Smooth muscle cell (in vitro differentiated cells): ENCODE measurements at regions not wholly inside any gene's neighbourhood (a gene's known extent, or its start where the extent isn't known, plus 50 kb on each side); places are given as distances from the start of the nearest gene placed in this dataset.
A peak's percentile ranks its signal among the peaks of the same experiment; 100 is the strongest.

Source experiments
- DNase-seq: peaks from one replicate; lab custom pipeline; 2025; ENCODE audit not compliant: unreplicated experiment; lab: John Stamatoyannopoulos, UW
- H2AFZ ChIP-seq: fragments of 200-600 bp; sonication (generic); 2 replicates; pipeline ENCODE4 v1.6.0; 2016; ENCODE audit warnings: antibody characterized with exemption, low read depth, mild to moderate bottlenecking
- H3F3A ChIP-seq: fragments of 200-600 bp; sonication (generic); 2 replicates; pipeline ENCODE4 v1.6.0; 2017; ENCODE audit warnings: antibody characterized with exemption, low read depth
- H3K27ac ChIP-seq: fragments of 200-600 bp; sonication (generic); 2 replicates; pipeline ENCODE4 v1.5.1; 2016; ENCODE audit warnings: low read depth, mild to moderate bottlenecking
- H3K27me3 ChIP-seq: fragments of 200-600 bp; sonication (generic); 2 replicates; pipeline ENCODE4 v1.6.1; 2016; ENCODE audit warnings: low read depth, mild to moderate bottlenecking
- H3K36me3 ChIP-seq: fragments of 200-600 bp; sonication (generic); 2 replicates; pipeline ENCODE4 v1.5.1; 2016; ENCODE audit warnings: low read depth
- H3K4me1 ChIP-seq: fragments of 200-600 bp; sonication (generic); 2 replicates; pipeline ENCODE4 v1.5.1; 2016; ENCODE audit warnings: low read depth
- H3K4me2 ChIP-seq: fragments of 200-600 bp; sonication (generic); 2 replicates; pipeline ENCODE4 v1.6.0; 2016; ENCODE audit warnings: mild to moderate bottlenecking
- H3K4me3 ChIP-seq: fragments of 200-600 bp; sonication (generic); 2 replicates; pipeline ENCODE4 v1.5.1; 2016; ENCODE audit warnings: mild to moderate bottlenecking
- H3K79me2 ChIP-seq: fragments of 200-600 bp; sonication (generic); 2 replicates; pipeline ENCODE4 v1.6.0; 2016; ENCODE audit warnings: low read depth, mild to moderate bottlenecking
- H3K9ac ChIP-seq: fragments of 200-600 bp; sonication (generic); 2 replicates; pipeline ENCODE4 v1.6.0; 2016; ENCODE audit warnings: low read depth
- H3K9me3 ChIP-seq: fragments of 200-600 bp; sonication (generic); replicated peaks from 2 replicates; pipeline ENCODE4 v1.5.1; 2016; ENCODE audit warnings: low read depth
- H4K20me1 ChIP-seq: fragments of 200-600 bp; sonication (generic); 2 replicates; pipeline ENCODE4 v1.6.0; 2016; ENCODE audit warnings: low read depth
- CTCF ChIP-seq: fragments of 200-600 bp; sonication (generic); IDR thresholded peaks from 2 replicates; pipeline ENCODE4 v1.5.1; 2017; ENCODE audit warnings: borderline replicate concordance, mild to moderate bottlenecking, antibody characterized with exemption; ENCODE audit not compliant: insufficient read depth, poor library complexity, severe bottlenecking
- WGBS: methylation state at CpG from one replicate; pipeline ENCODE4 v1.1.7; 2016; ENCODE audit warnings: low lambda C conversion rate; 5-methylcytosine and 5-hydroxymethylcytosine counted together

GRCh38 chrX:147848543-147849443 lies 62.9 kb upstream of the FMR1 start:
- 51% methylated on average over 2 of the region's 2 CpGs for WGBS
- no peak for TF ChIP-seq CTCF
- peak overlapping the region; percentile 9 for H3K4me2 ChIP-seq

GRCh38 chrX:147850875-147851274 lies 60.8 kb upstream of the FMR1 start:
- no peaks in the 10 kb centered on the region for H3K9me3 ChIP-seq
- no peak overlapping the region for H3K27ac ChIP-seq
- H3K4me3 ChIP-seq = no peak overlapping the region
- peaks cover 8% of the 10 kb centered on the region for H3K4me1 ChIP-seq
- 60% methylated on average over 3 of the region's 3 CpGs for WGBS
- H4K20me1 ChIP-seq = no peaks in the 10 kb centered on the region
- no peaks in the 10 kb centered on the region for H3K79me2 ChIP-seq
- no peak overlapping the region for H3K4me2 ChIP-seq
- no peak for TF ChIP-seq CTCF
- no peak for DNase-seq
- no peaks in the 10 kb centered on the region for H3K36me3 ChIP-seq
- H2AFZ ChIP-seq = no peak overlapping the region
- no peak overlapping the region for H3K9ac ChIP-seq
- no peaks in the 10 kb centered on the region for H3F3A ChIP-seq
- no peaks in the 10 kb centered on the region for H3K27me3 ChIP-seq

More at GRCh38 chrX:147848543-147849443, 62.9 kb upstream of the FMR1 start:
- Histone ChIP-seq H3K27me3 (no peaks in the 10 kb centered on the region), H3K9me3 (no peaks in the 10 kb centered on the region), H3F3A (no peaks in the 10 kb centered on the region), H4K20me1 (no peaks in the 10 kb centered on the region), H3K4me1 (peaks cover 8% of the 10 kb centered on the region), H3K27ac (peak overlapping the region; percentile 13), H2AFZ (no peak overlapping the region), H3K79me2 (no peaks in the 10 kb centered on the region), H3K36me3 (no peaks in the 10 kb centered on the region), H3K9ac (no peak overlapping the region), H3K4me3 (no peak overlapping the region)
- DNase-seq = no peak

GRCh38 chrX:147853701-147854100 lies 58.0 kb upstream of the FMR1 start:
- H3K9ac ChIP-seq = no peak overlapping the region
- H3K4me3 ChIP-seq = no peak overlapping the region
- no peaks in the 10 kb centered on the region for H3K9me3 ChIP-seq
- no peaks in the 10 kb centered on the region for H3K36me3 ChIP-seq
- no peaks in the 10 kb centered on the region for H3K27me3 ChIP-seq
- no peak for TF ChIP-seq CTCF
- no peak overlapping the region for H3K27ac ChIP-seq
- 90% methylated on average over 2 of the region's 2 CpGs for WGBS
- no peaks in the 10 kb centered on the region for H4K20me1 ChIP-seq
- no peak overlapping the region for H3K4me2 ChIP-seq
- no peaks in the 10 kb centered on the region for H3K79me2 ChIP-seq
- no peaks in the 10 kb centered on the region for H3K4me1 ChIP-seq
- DNase-seq = no peak
- no peaks in the 10 kb centered on the region for H3F3A ChIP-seq
- no peak overlapping the region for H2AFZ ChIP-seq

DNA sequence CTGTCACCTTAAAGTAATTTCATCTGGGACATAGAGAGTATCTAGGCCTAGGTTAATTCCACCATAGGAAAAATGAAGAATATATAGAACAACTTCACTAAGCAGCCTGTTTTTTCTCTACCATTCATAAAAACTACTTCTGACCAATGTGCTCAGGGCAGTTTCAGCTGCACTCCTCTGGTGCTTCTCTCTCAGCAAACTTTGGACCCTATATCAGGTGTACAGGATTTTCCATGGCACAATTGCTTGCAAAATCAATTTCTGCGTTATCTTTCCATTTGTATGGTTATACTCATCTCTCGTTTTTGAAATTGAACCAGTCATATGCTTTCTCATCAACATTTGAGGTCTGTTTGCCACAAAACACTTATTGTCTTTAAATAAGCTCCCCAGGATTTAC lies 52.1 kb upstream of the FMR1 start:
- no peaks in the 10 kb centered on the region for H3K27me3 ChIP-seq
- H3F3A ChIP-seq = no peaks in the 10 kb centered on the region
- no peaks in the 10 kb centered on the region for H3K4me1 ChIP-seq
- no peak overlapping the region for H2AFZ ChIP-seq
- H3K36me3 ChIP-seq = no peaks in the 10 kb centered on the region
- WGBS = 52% methylated on average over 2 of the region's 2 CpGs
- H3K4me2 ChIP-seq = no peak overlapping the region
- H3K9ac ChIP-seq = no peak overlapping the region
- no peak overlapping the region for H3K4me3 ChIP-seq
- H3K79me2 ChIP-seq = no peaks in the 10 kb centered on the region
- TF ChIP-seq CTCF = no peak
- no peaks in the 10 kb centered on the region for H4K20me1 ChIP-seq
- DNase-seq = no peak
- peaks cover 1% of the 10 kb centered on the region for H3K9me3 ChIP-seq
- H3K27ac ChIP-seq = no peak overlapping the region
